ENCODE measurements at regions not wholly inside any gene's neighbourhood (a gene's known extent, or its start where the extent isn't known, plus 50 kb on each side); places are given as distances from the start of the nearest gene placed in this dataset.

GRCh38 chr4:123298261-123298660, 98.3 kb upstream of the SPRY1 start:
- 98% methylated on average over 6 of the region's 6 CpGs for WGBS
- TF ChIP-seq CTCF (IDR thresholded peaks at IDR 0.05) (no peak), POLR2AphosphoS5 (IDR thresholded peaks at IDR 0.05) (no peak), POLR2A (IDR thresholded peaks at IDR 0.05) (no peak)
- Histone ChIP-seq H3K4me1 (replicated peaks) (no peaks in the 10 kb centered on the region), H3K27ac (no peak overlapping the region), H3K9me3 (no peaks in the 10 kb centered on the region), H3K36me3 (no peaks in the 10 kb centered on the region), H3K27me3 (replicated peaks; ENCODE audit: insufficient read depth) (no peaks in the 10 kb centered on the region), H3K4me3 (no peak overlapping the region)
- no peak for DNase-seq (ENCODE audit: low spot score)
- intact Hi-C loops (cut with DNase I) = no loop called here

DNA sequence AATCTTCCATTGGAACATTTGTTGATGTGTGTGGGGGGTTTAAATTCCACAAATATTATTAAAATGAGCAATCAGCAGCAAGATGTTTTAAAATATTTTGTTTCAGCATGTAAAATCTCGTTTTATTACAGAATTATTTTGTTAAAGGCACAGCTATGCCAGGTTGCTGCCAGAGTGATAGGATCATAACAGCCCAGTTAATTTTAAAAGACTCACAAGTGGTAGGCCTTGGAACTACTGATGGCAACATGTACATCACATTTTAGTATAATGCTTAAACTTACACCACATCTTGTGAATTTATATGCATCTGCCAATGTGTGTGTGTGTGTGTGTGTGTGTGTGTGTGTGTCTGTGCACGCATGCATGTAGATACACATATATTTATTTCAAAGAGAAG, 97.8 kb upstream of the SPRY1 start:
- Histone ChIP-seq H3K27ac (no peak overlapping the region), H3K9me3 (no peaks in the 10 kb centered on the region), H3K27me3 (replicated peaks; ENCODE audit: insufficient read depth) (no peaks in the 10 kb centered on the region), H3K36me3 (no peaks in the 10 kb centered on the region), H3K4me1 (replicated peaks) (no peaks in the 10 kb centered on the region), H3K4me3 (no peak overlapping the region)
- 41% methylated on average over 2 of the region's 2 CpGs for WGBS
- DNase-seq (ENCODE audit: low spot score) = no peak
- intact Hi-C loops (cut with DNase I) = no loop called here
- TF ChIP-seq POLR2A (IDR thresholded peaks at IDR 0.05) = no peak
- TF ChIP-seq POLR2AphosphoS5 (IDR thresholded peaks at IDR 0.05) = no peak
- TF ChIP-seq CTCF (IDR thresholded peaks at IDR 0.05) = no peak

DNA sequence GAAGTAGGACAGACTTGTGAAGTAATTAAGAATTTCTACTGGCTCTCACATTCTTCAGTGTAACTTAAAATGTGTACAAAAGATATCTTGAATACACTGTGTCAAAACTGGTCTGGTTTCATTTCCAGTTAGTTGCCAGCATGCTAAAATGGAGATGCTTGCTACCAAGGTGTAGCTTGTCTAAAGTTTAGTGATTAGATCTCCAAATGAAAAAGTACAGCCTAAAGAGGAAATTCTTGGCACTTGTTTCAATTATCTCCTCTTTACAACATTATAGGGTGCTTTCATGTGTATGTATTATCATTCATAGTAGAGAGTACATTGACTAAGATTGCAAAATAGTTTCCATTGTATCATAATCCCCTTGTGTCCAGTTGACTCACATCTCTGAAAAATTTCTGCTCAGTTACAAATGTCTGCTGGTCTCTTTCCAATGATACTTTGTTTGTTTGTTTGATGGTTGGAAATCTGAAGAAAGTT, 97.3 kb upstream of the SPRY1 start:
- no peaks in the 10 kb centered on the region for H3K4me1 ChIP-seq (replicated peaks)
- H3K27me3 ChIP-seq (replicated peaks; ENCODE audit: insufficient read depth) = no peaks in the 10 kb centered on the region
- H3K4me3 ChIP-seq = no peak overlapping the region
- no peaks in the 10 kb centered on the region for H3K36me3 ChIP-seq
- H3K27ac ChIP-seq = no peak overlapping the region
- no peaks in the 10 kb centered on the region for H3K9me3 ChIP-seq
- intact Hi-C loops (cut with DNase I) = no loop called here
- no peak for DNase-seq (ENCODE audit: low spot score)
- TF ChIP-seq POLR2AphosphoS5 (IDR thresholded peaks at IDR 0.05) = peak; percentile 13
- TF ChIP-seq CTCF (IDR thresholded peaks at IDR 0.05) = no peak

DNA sequence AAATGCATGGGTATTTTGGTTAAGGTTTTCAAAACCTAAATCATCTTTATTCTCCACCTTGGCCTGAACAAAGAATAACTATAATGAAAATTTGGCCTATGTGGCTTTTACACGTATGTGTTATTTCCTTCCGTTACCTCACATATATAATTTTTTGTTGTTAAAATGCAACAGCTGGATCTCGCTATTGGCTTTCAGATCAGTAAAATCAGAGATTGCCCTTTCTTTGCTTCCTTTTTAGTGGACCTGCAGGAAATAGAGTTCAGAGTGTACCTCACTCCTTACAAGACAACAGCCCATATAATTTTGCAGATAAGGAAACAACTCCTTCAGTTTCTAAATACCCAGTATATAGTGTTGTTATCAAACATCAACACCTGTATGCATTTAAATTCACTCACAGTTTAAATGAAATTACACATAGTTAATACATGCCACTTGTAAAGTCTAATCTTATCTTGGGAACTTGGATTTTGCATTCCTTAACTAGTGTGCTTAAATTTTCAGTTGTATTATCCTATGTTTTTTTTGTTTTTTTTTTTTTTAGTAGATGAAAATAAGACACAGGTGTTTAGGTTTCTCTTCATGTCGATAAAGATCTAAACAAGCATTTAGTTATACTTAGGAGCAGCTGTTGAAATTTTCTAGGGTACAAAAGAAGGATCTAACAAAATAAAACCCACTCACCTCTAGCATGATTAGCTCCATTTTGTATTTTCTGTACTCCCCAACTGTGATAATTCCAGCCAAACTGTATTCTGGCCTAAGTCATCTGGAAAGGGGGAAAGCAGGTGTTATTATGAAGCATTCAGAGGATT, 96.2 kb upstream of the SPRY1 start:
- intact Hi-C loops (cut with DNase I) = loop anchor here (10.0 kb wide), 1 partner anchor 186 kb away; no protein-coding TSS in a partner anchor
- H3K36me3 ChIP-seq = no peaks in the 10 kb centered on the region
- H3K4me3 ChIP-seq = no peak overlapping the region
- no peaks in the 10 kb centered on the region for H3K4me1 ChIP-seq (replicated peaks)
- H3K27ac ChIP-seq = no peak overlapping the region
- H3K27me3 ChIP-seq (replicated peaks; ENCODE audit: insufficient read depth) = no peaks in the 10 kb centered on the region
- TF ChIP-seq POLR2AphosphoS5 (IDR thresholded peaks at IDR 0.05) (no peak), POLR2A (IDR thresholded peaks at IDR 0.05) (no peak), CTCF (IDR thresholded peaks at IDR 0.05) (no peak)
- no peak for DNase-seq (ENCODE audit: low spot score)
- no peaks in the 10 kb centered on the region for H3K9me3 ChIP-seq
- 81% methylated on average over 4 of the region's 4 CpGs for WGBS

- 89% methylated on average over 2 of the region's 2 CpGs for WGBS
- TF ChIP-seq POLR2AphosphoS5 (IDR thresholded peaks at IDR 0.05) (no peak), POLR2A (IDR thresholded peaks at IDR 0.05) (no peak), CTCF (IDR thresholded peaks at IDR 0.05) (no peak)
- no peak overlapping the region for H3K27ac ChIP-seq
- no peaks in the 10 kb centered on the region for H3K27me3 ChIP-seq (replicated peaks; ENCODE audit: insufficient read depth)
- no peak for DNase-seq (ENCODE audit: low spot score)
- H3K4me1 ChIP-seq (replicated peaks) = no peaks in the 10 kb centered on the region
- intact Hi-C loops (cut with DNase I) = loop anchor here (10.0 kb wide), 1 partner anchor 187 kb away; no protein-coding TSS in a partner anchor
- no peaks in the 10 kb centered on the region for H3K36me3 ChIP-seq
- no peak overlapping the region for H3K4me3 ChIP-seq
- no peaks in the 10 kb centered on the region for H3K9me3 ChIP-seq
Observed at GRCh38 chr4:123301923-123302322, 94.7 kb upstream of the SPRY1 start.
